Chondrocyte (in vitro differentiated cells): ENCODE measurements at regions not wholly inside any gene's neighbourhood (a gene's known extent, or its start where the extent isn't known, plus 50 kb on each side); places are given as distances from the start of the nearest gene placed in this dataset.

Experiments
- DNase-seq: peaks from one replicate; pipeline ENCODE4 v3.0.0; 2021; ENCODE audit warnings: mixed read lengths, low spot score
- H3K27ac Mint-ChIP-seq: one replicate; pipeline ENCODE4 v1.8.0; 2021; ENCODE audit warnings: mild to moderate bottlenecking, moderate library complexity, mixed read lengths; ENCODE audit not compliant: unreplicated experiment
- H3K27me3 Mint-ChIP-seq: 2 replicates; pipeline ENCODE4 v1.8.0; 2021; ENCODE audit warnings: low read depth, mixed read lengths
- H3K36me3 Mint-ChIP-seq: 2 replicates; pipeline ENCODE4 v1.8.0; 2021; ENCODE audit warnings: low read depth, mixed read lengths
- H3K4me1 Mint-ChIP-seq: 2 replicates; pipeline ENCODE4 v1.8.0; 2021; ENCODE audit warnings: low read depth, mild to moderate bottlenecking, mixed read lengths
- H3K4me3 Mint-ChIP-seq: one replicate; pipeline ENCODE4 v1.8.0; 2021; ENCODE audit warnings: mild to moderate bottlenecking, moderate library complexity, mixed read lengths; ENCODE audit not compliant: unreplicated experiment
- H3K9me3 Mint-ChIP-seq: 2 replicates; pipeline ENCODE4 v1.8.0; 2021; ENCODE audit warnings: low read depth, mixed read lengths
- TF ChIP-seq, protein P1 (sequence below): fragments of 200-600 bp; sonication (generic); IDR thresholded peaks from 2 replicates; pipeline ENCODE4 v1.5.0; 2021; ENCODE audit warnings: antibody characterized with exemption, mild to moderate bottlenecking, moderate library complexity

DNA sequence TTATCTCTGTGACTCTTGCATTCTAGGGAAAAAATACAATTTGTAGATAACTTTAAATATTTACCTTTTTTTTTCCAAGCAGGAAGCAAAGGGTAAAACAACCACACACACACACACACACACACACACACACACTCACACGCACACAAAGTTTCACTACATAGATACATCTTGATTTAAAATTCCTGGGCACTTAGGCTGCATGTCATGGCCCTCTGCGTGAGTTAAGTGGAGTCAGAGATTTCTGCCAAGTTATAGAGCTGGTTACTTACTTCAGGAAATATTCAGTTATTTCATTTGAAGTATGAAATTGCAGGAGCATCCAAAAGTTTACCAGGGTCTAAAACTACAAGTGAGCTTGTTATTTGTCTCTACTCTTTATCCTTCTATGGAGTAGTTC is 612.0 kb downstream of the IRS1 start:
- Mint-ChIP-seq H3K27ac (no peak overlapping the region), H3K36me3 (no peaks in the 10 kb centered on the region), H3K27me3 (no peaks in the 10 kb centered on the region), H3K4me3 (no peak overlapping the region), H3K9me3 (peaks cover 2% of the 10 kb centered on the region), H3K4me1 (peaks cover 34% of the 10 kb centered on the region)
- DNase-seq, result no peak
- TF ChIP-seq, protein P1, sequence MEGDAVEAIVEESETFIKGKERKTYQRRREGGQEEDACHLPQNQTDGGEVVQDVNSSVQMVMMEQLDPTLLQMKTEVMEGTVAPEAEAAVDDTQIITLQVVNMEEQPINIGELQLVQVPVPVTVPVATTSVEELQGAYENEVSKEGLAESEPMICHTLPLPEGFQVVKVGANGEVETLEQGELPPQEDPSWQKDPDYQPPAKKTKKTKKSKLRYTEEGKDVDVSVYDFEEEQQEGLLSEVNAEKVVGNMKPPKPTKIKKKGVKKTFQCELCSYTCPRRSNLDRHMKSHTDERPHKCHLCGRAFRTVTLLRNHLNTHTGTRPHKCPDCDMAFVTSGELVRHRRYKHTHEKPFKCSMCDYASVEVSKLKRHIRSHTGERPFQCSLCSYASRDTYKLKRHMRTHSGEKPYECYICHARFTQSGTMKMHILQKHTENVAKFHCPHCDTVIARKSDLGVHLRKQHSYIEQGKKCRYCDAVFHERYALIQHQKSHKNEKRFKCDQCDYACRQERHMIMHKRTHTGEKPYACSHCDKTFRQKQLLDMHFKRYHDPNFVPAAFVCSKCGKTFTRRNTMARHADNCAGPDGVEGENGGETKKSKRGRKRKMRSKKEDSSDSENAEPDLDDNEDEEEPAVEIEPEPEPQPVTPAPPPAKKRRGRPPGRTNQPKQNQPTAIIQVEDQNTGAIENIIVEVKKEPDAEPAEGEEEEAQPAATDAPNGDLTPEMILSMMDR, result no peak

DNA sequence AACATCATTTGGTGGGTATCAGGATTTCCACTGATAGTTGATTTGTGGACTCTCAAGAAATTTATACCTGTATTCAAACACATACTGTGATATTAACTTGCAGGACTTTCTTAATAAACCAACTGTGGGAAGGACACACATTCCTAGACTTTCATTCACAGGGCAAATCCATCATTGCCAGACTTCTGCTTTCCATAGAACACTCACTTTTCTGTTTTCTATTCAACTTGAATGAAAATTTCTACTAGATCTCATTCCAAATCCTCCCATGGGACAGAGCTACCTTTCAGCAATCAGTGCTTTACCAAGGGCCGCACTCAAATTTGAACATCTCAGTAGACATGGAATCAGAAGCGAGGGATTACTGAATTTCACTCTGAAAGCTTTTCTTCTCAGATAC is 612.5 kb downstream of the IRS1 start:
- no peak for DNase-seq

DNA sequence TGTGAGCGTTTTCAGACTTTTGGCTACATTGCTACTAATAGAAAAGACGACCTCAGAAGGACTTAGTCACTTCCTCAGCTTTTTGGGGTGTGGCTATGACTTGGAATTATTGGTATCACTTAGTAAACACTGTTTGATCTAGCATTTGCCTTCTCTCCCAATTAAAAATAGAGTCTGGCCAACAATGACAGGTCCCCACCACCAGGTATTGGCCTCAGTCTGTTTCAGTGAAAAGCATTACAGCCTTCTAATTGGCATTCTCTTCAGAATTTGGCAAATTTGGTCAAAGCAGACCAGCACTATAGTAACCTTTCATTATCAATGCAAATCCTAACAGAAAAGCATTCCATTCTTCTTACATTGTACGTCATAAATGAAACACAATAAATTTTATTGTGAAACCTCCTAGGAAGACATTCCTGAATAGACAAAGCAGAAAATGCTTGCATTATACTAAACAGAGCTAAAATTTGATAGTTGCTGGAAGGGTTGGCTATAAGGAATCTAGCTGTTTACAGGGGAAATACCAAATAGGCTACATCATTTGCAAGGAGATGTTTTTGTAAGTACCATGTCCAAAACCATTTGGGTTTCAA is 613.9 kb downstream of the IRS1 start:
- no peak for DNase-seq
- TF ChIP-seq, protein P1, result no peak
- H3K27ac Mint-ChIP-seq, result no peak overlapping the region
- H3K27me3 Mint-ChIP-seq, result no peaks in the 10 kb centered on the region
- no peaks in the 10 kb centered on the region for H3K36me3 Mint-ChIP-seq
- no peak overlapping the region for H3K4me3 Mint-ChIP-seq
- H3K4me1 Mint-ChIP-seq, result peaks cover 30% of the 10 kb centered on the region
- H3K9me3 Mint-ChIP-seq, result no peaks in the 10 kb centered on the region

More for the DNA sequence above, 612.5 kb downstream of the IRS1 start:
- H3K4me1 Mint-ChIP-seq, result peaks cover 34% of the 10 kb centered on the region
- no peaks in the 10 kb centered on the region for H3K27me3 Mint-ChIP-seq
- TF ChIP-seq, protein P1, result no peak
- no peak overlapping the region for H3K27ac Mint-ChIP-seq
- H3K36me3 Mint-ChIP-seq, result no peaks in the 10 kb centered on the region
- peaks cover 2% of the 10 kb centered on the region for H3K9me3 Mint-ChIP-seq
- no peak overlapping the region for H3K4me3 Mint-ChIP-seq

DNA sequence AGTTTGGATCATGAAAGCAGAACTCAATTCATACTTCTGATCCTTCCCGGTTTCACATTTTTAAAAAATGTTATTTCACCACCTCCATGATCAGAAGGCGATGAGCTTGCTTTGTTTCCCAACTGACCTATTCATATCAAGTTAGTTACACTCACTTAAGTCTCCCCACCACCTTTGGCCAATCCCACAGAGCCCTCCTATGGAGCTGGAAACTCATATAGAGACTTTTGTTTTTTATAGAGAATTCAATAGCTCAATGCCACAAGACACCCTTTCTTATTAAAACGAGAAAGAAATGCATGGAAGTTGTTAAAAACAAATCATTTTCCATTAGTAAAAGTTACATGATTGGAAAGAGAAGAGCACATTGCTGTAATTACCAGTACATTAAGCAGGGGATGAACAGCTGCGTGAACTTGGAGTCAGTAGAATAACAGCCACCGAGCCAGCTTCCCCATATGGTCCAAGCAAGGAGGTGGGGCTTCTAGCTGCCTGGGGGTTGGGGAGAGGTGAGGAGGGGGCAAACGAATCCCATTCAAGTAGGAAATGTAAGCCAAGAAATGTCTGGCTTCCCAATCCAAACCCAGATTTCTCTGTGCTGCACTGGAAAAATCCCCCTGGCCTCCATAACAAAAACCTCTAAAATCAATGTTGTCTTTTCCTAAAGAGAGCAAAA is 614.5 kb downstream of the IRS1 start:
- no peaks in the 10 kb centered on the region for H3K36me3 Mint-ChIP-seq
- no peak overlapping the region for H3K4me3 Mint-ChIP-seq
- H3K27me3 Mint-ChIP-seq, result no peaks in the 10 kb centered on the region
- TF ChIP-seq, protein P1, result no peak
- no peaks in the 10 kb centered on the region for H3K9me3 Mint-ChIP-seq
- H3K4me1 Mint-ChIP-seq, result peaks cover 26% of the 10 kb centered on the region
- DNase-seq, result no peak
- no peak overlapping the region for H3K27ac Mint-ChIP-seq

DNA sequence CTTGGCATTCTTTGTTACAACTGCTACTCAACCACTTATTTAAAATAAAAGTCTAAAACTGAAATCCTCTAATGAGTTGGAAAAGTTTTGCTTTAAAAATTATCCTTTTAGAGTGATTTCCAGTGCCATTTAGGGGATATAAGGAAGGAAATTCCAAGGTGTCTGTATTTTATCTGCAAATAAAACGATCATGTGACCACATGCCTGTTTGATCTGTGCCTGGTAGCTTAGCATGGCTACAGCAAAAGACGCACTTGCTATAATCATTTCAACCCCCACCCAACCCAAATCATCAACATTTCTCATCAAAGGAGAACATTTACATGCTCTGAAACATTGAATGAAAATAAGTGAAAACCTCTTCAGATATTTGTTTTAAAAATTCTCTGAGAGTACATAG is 615.1 kb downstream of the IRS1 start:
- TF ChIP-seq, protein P1, result no peak
- Mint-ChIP-seq H3K36me3 (no peaks in the 10 kb centered on the region), H3K27me3 (no peaks in the 10 kb centered on the region), H3K9me3 (peaks cover 3% of the 10 kb centered on the region), H3K4me3 (no peak overlapping the region), H3K27ac (no peak overlapping the region), H3K4me1 (peaks cover 26% of the 10 kb centered on the region)
- no peak for DNase-seq
